HEK293 (cell line): ENCODE measurements at regions not wholly inside any gene's neighbourhood (a gene's known extent, or its start where the extent isn't known, plus 50 kb on each side); places are given as distances from the start of the nearest gene placed in this dataset.

Source experiments
- YY1 ChIP-seq: fragments of 450-650 bp; formaldehyde crosslinking; IDR thresholded peaks from 2 replicates; pipeline ENCODE4 v1.5.1; 2018; ENCODE audit warnings: missing biosample characterization, missing genetic modification characterization
- ZNF239 ChIP-seq: fragments of 450-650 bp; formaldehyde crosslinking; IDR thresholded peaks from 2 replicates; pipeline ENCODE4 v1.5.1; 2016; ENCODE audit warnings: missing biosample characterization, missing genetic modification characterization
- ZNF549 ChIP-seq: fragments of 450-650 bp; IDR thresholded peaks from 2 replicates; pipeline ENCODE4 v1.5.1; 2018; ENCODE audit warnings: missing biosample characterization, missing genetic modification characterization, mild to moderate bottlenecking, inconsistent platforms, moderate library complexity
- ZNF654 ChIP-seq: fragments of 450-650 bp; formaldehyde crosslinking; IDR thresholded peaks from 2 replicates; pipeline ENCODE4 v1.5.1; 2016; ENCODE audit warnings: low read depth, missing biosample characterization, missing genetic modification characterization
- TF ChIP-seq, protein P1 (sequence below): fragments of 450-650 bp; formaldehyde crosslinking; IDR thresholded peaks from 2 replicates; pipeline ENCODE4 v1.5.1; 2016; ENCODE audit warnings: missing biosample characterization, missing genetic modification characterization

DNA sequence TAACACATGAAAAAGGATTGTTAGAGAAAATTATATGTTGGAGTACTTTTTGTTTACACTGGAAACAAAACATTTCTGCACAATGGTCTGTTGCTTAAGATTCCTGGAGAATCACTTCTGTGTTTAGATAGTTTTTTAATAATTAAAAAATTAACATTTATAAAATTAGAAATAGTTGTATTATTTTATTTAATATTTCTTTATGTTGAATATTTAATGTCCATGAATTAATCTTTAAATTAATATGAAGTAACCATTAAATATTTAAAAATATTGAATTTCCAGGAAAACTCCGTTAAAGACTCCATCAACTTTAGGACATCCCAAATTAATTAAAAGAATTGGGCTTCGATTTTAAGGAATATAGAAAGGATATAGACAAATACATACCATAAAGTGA is 797.1 kb upstream of the GALNTL6 start:
- TF ChIP-seq, protein P1, sequence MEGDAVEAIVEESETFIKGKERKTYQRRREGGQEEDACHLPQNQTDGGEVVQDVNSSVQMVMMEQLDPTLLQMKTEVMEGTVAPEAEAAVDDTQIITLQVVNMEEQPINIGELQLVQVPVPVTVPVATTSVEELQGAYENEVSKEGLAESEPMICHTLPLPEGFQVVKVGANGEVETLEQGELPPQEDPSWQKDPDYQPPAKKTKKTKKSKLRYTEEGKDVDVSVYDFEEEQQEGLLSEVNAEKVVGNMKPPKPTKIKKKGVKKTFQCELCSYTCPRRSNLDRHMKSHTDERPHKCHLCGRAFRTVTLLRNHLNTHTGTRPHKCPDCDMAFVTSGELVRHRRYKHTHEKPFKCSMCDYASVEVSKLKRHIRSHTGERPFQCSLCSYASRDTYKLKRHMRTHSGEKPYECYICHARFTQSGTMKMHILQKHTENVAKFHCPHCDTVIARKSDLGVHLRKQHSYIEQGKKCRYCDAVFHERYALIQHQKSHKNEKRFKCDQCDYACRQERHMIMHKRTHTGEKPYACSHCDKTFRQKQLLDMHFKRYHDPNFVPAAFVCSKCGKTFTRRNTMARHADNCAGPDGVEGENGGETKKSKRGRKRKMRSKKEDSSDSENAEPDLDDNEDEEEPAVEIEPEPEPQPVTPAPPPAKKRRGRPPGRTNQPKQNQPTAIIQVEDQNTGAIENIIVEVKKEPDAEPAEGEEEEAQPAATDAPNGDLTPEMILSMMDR (tag by site-specific recombination), result no peak
- TF ChIP-seq ZNF239 (tag by site-specific recombination) (no peak), ZNF654 (tag by site-specific recombination) (no peak), YY1 (tag by site-specific recombination) (no peak), ZNF549 (no peak)
